ENCODE measurements at regions not wholly inside any gene's neighbourhood (a gene's known extent, or its start where the extent isn't known, plus 50 kb on each side); places are given as distances from the start of the nearest gene placed in this dataset.

DNA sequence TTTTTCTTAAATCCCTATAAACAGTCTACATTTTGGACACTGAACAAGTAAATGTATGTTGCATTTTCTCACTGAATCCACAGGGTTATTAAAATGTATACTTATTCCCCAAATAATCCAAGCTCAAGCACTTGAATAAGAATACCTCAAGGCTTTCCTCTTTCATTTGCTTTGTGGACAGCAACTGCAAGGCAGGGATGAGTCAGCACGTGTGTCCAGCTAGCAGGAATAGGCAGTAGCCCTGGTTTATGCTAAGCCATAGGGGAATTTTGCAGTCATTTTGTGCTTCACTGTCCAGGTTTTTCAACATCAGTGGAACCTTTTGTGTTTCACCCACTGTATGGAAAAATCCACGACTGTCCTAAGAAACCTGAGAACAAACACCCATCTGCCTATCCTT lies 96.7 kb upstream of the KCNMB2 start:
- DNase-seq (ENCODE audit: extremely low spot score, unreplicated experiment) = no peak
- TF ChIP-seq, protein P1, sequence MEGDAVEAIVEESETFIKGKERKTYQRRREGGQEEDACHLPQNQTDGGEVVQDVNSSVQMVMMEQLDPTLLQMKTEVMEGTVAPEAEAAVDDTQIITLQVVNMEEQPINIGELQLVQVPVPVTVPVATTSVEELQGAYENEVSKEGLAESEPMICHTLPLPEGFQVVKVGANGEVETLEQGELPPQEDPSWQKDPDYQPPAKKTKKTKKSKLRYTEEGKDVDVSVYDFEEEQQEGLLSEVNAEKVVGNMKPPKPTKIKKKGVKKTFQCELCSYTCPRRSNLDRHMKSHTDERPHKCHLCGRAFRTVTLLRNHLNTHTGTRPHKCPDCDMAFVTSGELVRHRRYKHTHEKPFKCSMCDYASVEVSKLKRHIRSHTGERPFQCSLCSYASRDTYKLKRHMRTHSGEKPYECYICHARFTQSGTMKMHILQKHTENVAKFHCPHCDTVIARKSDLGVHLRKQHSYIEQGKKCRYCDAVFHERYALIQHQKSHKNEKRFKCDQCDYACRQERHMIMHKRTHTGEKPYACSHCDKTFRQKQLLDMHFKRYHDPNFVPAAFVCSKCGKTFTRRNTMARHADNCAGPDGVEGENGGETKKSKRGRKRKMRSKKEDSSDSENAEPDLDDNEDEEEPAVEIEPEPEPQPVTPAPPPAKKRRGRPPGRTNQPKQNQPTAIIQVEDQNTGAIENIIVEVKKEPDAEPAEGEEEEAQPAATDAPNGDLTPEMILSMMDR (IDR thresholded peaks at IDR 0.05) = no peak
- H3K27me3 Mint-ChIP-seq (ENCODE audit: unreplicated experiment) = peaks cover 7% of the 10 kb centered on the region
- H3K36me3 Mint-ChIP-seq (ENCODE audit: unreplicated experiment) = no peaks in the 10 kb centered on the region
- peaks cover 7% of the 10 kb centered on the region for H3K4me1 Mint-ChIP-seq (ENCODE audit: unreplicated experiment)
- no peaks in the 10 kb centered on the region for H3K9me3 Mint-ChIP-seq (ENCODE audit: unreplicated experiment)
- H3K27ac Mint-ChIP-seq (ENCODE audit: unreplicated experiment) = no peak overlapping the region
- no peak overlapping the region for H3K4me3 Mint-ChIP-seq (ENCODE audit: unreplicated experiment)

DNA sequence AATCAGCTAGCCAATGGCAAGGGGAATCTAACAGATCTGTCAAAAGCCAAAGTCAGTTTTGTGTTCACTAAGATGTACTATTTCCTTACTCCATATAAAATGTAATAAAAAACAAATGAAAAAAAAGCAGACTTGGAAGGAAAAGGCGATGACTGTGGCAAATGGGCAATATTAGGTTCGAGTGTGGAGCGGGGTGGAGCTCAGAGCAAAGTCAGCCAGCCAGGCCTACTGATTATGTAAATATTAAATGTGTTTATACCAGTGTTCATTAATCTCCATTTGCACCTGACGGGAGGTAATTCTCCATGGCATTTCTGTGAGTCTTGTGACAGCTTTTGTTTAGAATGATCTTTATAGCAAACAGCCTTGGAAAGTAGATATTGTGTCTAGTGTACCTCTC lies 96.2 kb upstream of the KCNMB2 start:
- Mint-ChIP-seq H3K4me3 (ENCODE audit: unreplicated experiment) (no peak overlapping the region), H3K4me1 (ENCODE audit: unreplicated experiment) (peaks cover 6% of the 10 kb centered on the region), H3K36me3 (ENCODE audit: unreplicated experiment) (no peaks in the 10 kb centered on the region), H3K27me3 (ENCODE audit: unreplicated experiment) (peaks cover 7% of the 10 kb centered on the region), H3K27ac (ENCODE audit: unreplicated experiment) (no peak overlapping the region), H3K9me3 (ENCODE audit: unreplicated experiment) (no peaks in the 10 kb centered on the region)
- TF ChIP-seq, protein P1 (IDR thresholded peaks at IDR 0.05) = no peak
- DNase-seq (ENCODE audit: extremely low spot score, unreplicated experiment) = no peak

DNA sequence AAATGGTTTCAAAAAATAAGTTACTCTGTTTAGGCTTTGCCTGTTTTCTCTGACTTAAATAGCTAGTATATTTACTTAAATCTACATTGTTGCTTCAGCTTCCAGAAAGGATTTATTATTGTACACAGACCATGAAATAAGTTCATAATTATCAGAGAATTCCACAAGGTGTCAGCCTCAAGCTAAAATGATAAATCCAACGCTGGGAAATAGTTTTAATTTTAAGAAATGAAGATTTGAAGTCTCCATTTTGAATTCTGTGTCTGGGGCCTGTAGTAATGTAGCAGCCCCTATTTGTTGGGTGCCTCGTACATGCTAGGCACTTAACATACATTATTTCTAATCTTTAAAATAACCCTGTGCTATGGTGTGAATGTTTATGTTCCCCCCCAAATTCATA lies 92.6 kb upstream of the KCNMB2 start:
- TF ChIP-seq, protein P1 (IDR thresholded peaks at IDR 0.05) = peak; percentile 41
- Mint-ChIP-seq H3K36me3 (ENCODE audit: unreplicated experiment) (no peaks in the 10 kb centered on the region), H3K4me3 (ENCODE audit: unreplicated experiment) (no peak overlapping the region), H3K27me3 (ENCODE audit: unreplicated experiment) (peaks cover 9% of the 10 kb centered on the region), H3K9me3 (ENCODE audit: unreplicated experiment) (no peaks in the 10 kb centered on the region), H3K27ac (ENCODE audit: unreplicated experiment) (no peak overlapping the region), H3K4me1 (ENCODE audit: unreplicated experiment) (no peaks in the 10 kb centered on the region)
- DNase-seq (ENCODE audit: extremely low spot score, unreplicated experiment) = no peak

DNA sequence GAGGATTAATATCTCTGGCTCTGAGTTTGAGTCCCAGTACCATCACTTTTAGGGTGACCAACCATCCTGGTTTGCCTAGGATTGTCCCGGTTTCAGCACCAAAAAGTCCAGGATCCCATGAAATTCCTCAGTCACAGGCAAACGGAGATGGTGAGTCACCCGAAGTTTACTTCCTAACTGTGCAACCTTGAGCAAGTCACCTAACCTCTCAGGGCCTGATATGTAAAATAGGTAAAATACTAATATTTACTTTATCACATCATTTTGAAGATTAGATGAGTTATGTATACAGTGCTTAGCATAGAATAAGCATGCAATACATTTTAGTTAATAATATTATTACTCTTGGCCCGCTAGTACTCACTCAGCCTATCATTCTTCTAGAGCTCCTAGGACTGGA lies 91.1 kb upstream of the KCNMB2 start:
- Mint-ChIP-seq H3K4me3 (ENCODE audit: unreplicated experiment) (no peak overlapping the region), H3K4me1 (ENCODE audit: unreplicated experiment) (no peaks in the 10 kb centered on the region), H3K27me3 (ENCODE audit: unreplicated experiment) (peaks cover 9% of the 10 kb centered on the region)

DNA sequence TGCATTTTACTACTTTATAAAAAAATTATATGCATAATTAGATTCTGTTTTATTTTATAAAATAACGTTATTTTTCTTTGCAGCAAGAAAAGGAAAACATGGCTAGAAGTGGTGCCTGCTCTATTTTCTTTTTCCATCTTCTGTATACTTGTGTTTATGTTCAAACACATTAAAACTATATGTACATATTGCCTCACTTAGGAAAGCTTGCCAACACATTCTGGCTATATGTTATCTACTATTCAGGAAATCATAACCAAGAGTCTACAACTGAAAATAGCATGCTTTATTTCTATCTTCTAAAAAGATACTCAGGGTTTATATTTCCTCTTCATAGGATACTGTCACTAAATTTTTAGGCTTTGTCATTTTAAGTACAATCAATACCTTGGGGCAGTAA lies 90.2 kb upstream of the KCNMB2 start:
- H3K36me3 Mint-ChIP-seq (ENCODE audit: unreplicated experiment) = no peaks in the 10 kb centered on the region
- DNase-seq (ENCODE audit: extremely low spot score, unreplicated experiment) = no peak
- H3K4me3 Mint-ChIP-seq (ENCODE audit: unreplicated experiment) = no peak overlapping the region
- H3K27ac Mint-ChIP-seq (ENCODE audit: unreplicated experiment) = no peak overlapping the region
- TF ChIP-seq, protein P1 (IDR thresholded peaks at IDR 0.05) = no peak
- H3K9me3 Mint-ChIP-seq (ENCODE audit: unreplicated experiment) = no peaks in the 10 kb centered on the region
- peaks cover 9% of the 10 kb centered on the region for H3K27me3 Mint-ChIP-seq (ENCODE audit: unreplicated experiment)
- no peaks in the 10 kb centered on the region for H3K4me1 Mint-ChIP-seq (ENCODE audit: unreplicated experiment)

More for the DNA sequence above, 91.1 kb upstream of the KCNMB2 start:
- H3K27ac Mint-ChIP-seq (ENCODE audit: unreplicated experiment) = no peak overlapping the region
- no peak for DNase-seq (ENCODE audit: extremely low spot score, unreplicated experiment)
- H3K9me3 Mint-ChIP-seq (ENCODE audit: unreplicated experiment) = no peaks in the 10 kb centered on the region
- TF ChIP-seq, protein P1 (IDR thresholded peaks at IDR 0.05) = no peak
- H3K36me3 Mint-ChIP-seq (ENCODE audit: unreplicated experiment) = no peaks in the 10 kb centered on the region
